SK-N-MC (cell line): ENCODE measurements at regions not wholly inside any gene's neighbourhood (a gene's known extent, or its start where the extent isn't known, plus 50 kb on each side); places are given as distances from the start of the nearest gene placed in this dataset.
A peak's percentile ranks its signal among the peaks of the same experiment; 100 is the strongest.

Source experiments
- DNase-seq: peaks from one replicate; pipeline ENCODE4 v3.0.0-alpha.2; 2011; ENCODE audit warnings: low read depth, low spot score
- H3K27ac ChIP-seq: fragments of 200-600 bp; sonication (generic); 2 replicates; pipeline ENCODE4 v1.5.1; 2016; ENCODE audit warnings: mixed run types
- H3K36me3 ChIP-seq: fragments of 200-600 bp; sonication (generic); 2 replicates; pipeline ENCODE4 v1.6.1; 2017; ENCODE audit warnings: antibody characterized with exemption, low read length, mixed read lengths; ENCODE audit not compliant: insufficient read depth
- H3K4me3 ChIP-seq: fragments of 200-600 bp; sonication (generic); 2 replicates; pipeline ENCODE4 v1.5.1; 2016
- H3K9ac ChIP-seq: fragments of 200-600 bp; sonication (generic); 2 replicates; pipeline ENCODE4 v1.8.0; 2017; ENCODE audit warnings: mixed run types, mixed read lengths; ENCODE audit not compliant: insufficient read length
- H3K9me3 ChIP-seq: fragments of 200-600 bp; sonication (generic); 2 replicates; pipeline ENCODE4 v1.6.1; 2017; ENCODE audit warnings: low read depth, mild to moderate bottlenecking, antibody characterized with exemption, low read length, moderate library complexity, mixed read lengths
- EZH2 ChIP-seq: fragments of 200-600 bp; sonication (generic); IDR thresholded peaks from one replicate; pipeline ENCODE4 v1.6.1; 2017; ENCODE audit warnings: antibody characterized with exemption
- FOXP2 ChIP-seq: optimal IDR thresholded peaks from 2 replicates; pipeline ENCODE3; 2011; ENCODE audit warnings: mild to moderate bottlenecking, moderate library complexity; ENCODE audit not compliant: insufficient read depth; ENCODE audit errors: extremely low read length, control extremely low read depth
- POLR2AphosphoS5 ChIP-seq: IDR thresholded peaks from 2 replicates; pipeline ENCODE4 v1.6.1; 2012; ENCODE audit warnings: mild to moderate bottlenecking, low read depth, low read length, borderline replicate concordance

DNA sequence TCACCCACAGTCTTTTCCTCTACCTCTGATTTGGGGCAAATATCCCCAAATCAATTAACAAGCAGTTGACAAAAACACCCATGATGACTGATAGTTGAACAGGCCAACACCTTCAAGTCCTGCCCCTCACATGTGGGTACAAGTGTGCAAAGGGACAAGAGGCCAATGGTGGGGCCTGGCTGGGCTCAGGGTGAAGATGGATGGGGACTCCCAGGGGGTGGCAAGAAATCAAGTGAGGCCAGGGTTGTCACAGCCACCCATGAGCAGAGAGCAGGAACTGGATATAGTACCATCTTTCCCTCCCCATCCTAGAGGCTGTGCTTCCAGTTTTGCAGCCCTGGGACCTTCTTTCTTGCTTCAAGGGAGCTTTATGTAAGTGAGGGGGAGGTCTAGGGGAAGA, 270.2 kb upstream of the TOPAZ1 start:
- Histone ChIP-seq H3K9ac (no peak overlapping the region), H3K27ac (peak overlapping the region; percentile 84; the same call in 1 of the 2 replicates), H3K36me3 (no peaks in the 10 kb centered on the region), H3K4me3 (no peak overlapping the region), H3K9me3 (no peaks in the 10 kb centered on the region)
- TF ChIP-seq POLR2AphosphoS5 (no peak), FOXP2 (no peak), EZH2 (no peak)
- DNase-seq, result no peak

DNA sequence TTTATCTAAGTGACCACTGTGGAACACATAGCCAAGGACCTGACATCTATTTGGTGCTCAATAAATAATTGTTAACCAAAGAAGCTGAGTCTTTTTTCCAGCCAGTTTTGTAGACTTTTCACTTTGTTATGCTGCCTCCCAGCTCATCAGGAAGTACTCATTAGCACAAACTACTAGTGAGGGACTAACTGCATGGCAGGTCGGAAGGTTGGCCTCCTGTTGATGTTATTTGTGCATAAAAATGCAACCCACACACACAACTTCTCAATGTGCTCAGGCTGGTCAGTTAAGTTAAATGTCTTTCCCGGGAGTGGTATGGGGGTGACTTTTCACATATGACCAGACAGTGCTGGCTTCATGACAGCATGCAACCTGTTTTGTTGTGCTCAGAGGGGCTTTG, 263.0 kb upstream of the TOPAZ1 start:
- Histone ChIP-seq H3K4me3 (no peak overlapping the region), H3K9ac (no peak overlapping the region), H3K9me3 (no peaks in the 10 kb centered on the region), H3K36me3 (no peaks in the 10 kb centered on the region), H3K27ac (no peak overlapping the region)
- no peak for DNase-seq
- TF ChIP-seq FOXP2 (no peak), POLR2AphosphoS5 (no peak), EZH2 (no peak)

DNA sequence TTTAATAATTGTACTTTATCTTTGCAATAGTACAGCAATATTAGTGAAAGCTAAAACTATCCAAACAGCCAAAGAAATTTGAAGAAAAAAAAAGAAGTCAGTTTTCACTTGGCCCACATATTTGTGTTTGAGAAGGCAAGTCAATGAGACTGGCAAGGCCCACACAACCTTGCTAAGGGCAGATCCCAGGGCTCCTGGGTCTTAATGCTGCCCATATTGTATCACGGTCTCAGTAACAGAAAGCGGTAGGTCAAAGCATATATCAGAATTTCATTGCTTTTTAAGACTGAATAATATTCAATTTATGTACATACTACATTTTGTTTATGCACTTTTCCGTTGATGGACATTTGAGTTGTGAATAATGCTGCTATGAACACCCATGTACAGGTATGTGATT, 262.0 kb upstream of the TOPAZ1 start:
- TF ChIP-seq EZH2 (no peak), POLR2AphosphoS5 (no peak), FOXP2 (no peak)
- DNase-seq, result no peak
- no peak overlapping the region for H3K27ac ChIP-seq

DNA sequence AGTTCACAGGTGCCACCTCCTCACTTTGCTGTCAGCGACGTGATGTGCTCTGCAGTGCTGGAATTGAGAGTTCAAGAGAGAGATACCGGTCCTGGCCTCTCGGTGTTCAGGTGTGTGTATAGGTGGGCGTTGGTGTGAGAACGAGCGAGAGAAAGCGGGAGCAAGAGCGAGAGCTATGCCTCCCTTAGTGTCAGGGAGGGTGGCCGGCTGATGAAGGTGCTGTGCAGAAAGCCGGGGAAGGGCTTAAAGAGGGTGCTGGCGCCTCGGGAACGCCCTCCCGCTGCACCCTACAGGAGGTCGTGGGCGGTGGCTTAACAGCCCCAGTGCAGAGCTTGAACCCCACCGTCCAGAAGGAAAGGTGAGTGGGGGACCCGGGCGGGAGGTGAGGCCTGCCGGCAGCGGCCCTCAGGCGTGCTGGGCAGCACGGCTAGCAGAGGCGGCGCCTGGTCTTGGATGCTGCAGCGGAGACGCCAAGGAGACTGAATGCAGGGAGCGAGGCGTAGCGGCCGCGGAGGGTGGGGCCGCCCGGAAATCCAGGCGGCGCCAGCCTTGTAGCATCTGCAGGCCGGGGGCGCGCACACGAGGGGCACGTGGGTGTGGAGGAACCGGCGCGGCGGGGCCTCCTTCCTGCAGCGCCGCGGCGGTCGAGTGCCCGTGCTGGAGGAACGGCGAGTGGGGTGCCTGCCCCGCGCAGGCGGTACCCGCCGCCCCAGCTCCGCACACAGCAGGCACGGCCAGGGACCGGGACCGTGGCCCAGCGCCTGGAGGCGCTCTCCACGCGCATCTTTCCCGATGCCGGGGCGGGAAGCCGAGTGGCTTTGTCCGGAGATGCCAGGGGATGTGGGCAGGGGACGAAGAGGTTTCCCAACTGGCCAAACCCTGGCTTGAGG, 246.8 kb upstream of the TOPAZ1 start:
- Histone ChIP-seq H3K9ac (peak overlapping the region; percentile 32), H3K9me3 (no peaks in the 10 kb centered on the region), H3K4me3 (peak overlapping the region; percentile 74), H3K27ac (no peak overlapping the region), H3K36me3 (no peaks in the 10 kb centered on the region)
- no peak for DNase-seq
- TF ChIP-seq FOXP2 (no peak), EZH2 (no peak), POLR2AphosphoS5 (no peak; the same call in 1 of the 2 replicates)

More for the DNA sequence above, 262.0 kb upstream of the TOPAZ1 start:
- no peaks in the 10 kb centered on the region for H3K36me3 ChIP-seq
- no peak overlapping the region for H3K9ac ChIP-seq
- no peaks in the 10 kb centered on the region for H3K9me3 ChIP-seq
- no peak overlapping the region for H3K4me3 ChIP-seq

DNA sequence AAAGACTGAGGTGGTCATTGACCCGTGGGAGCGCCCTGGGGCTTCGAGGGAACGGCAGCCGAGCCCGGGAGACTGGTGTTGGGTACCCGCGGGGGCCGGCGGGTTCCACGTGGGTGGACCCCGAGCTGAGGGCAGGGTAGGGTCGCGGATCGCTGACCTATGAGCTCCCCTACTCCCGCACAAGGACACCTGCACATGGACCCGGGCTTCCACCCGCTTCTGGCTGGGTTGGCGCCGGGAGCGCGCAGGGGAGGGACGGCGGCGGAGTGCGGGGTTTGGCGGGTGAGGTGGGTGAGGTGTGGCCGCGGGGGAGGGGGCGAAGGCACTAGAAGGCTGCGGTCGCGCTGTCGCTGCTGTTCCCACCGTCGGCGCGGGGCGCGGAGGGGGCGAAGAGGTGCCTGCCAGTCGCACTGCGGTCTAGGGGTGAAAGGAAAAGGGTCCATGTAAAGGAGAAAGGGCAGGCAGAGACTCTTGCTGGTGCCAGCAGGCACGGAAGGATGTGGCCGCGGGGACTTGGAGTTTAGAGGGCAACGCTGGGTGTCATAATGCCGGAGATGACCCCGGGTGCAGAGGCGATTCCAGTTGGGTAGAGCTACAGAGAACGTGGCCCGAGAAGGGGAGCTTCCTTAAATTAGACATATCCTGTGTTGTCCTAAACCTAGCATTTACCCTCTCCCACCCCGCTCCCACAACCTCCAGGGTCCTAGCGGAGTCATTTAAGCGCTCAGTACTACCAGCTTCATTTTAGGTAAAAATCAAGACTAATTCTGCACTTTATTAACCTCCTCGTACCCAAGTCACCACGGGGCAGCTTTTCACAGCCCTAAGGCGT, 245.9 kb upstream of the TOPAZ1 start:
- Histone ChIP-seq H3K9ac (peak overlapping the region; percentile 32), H3K9me3 (no peaks in the 10 kb centered on the region), H3K36me3 (no peaks in the 10 kb centered on the region), H3K27ac (no peak overlapping the region), H3K4me3 (peak overlapping the region; percentile 74)
- no peak for TF ChIP-seq FOXP2
- no peak for DNase-seq

DNA sequence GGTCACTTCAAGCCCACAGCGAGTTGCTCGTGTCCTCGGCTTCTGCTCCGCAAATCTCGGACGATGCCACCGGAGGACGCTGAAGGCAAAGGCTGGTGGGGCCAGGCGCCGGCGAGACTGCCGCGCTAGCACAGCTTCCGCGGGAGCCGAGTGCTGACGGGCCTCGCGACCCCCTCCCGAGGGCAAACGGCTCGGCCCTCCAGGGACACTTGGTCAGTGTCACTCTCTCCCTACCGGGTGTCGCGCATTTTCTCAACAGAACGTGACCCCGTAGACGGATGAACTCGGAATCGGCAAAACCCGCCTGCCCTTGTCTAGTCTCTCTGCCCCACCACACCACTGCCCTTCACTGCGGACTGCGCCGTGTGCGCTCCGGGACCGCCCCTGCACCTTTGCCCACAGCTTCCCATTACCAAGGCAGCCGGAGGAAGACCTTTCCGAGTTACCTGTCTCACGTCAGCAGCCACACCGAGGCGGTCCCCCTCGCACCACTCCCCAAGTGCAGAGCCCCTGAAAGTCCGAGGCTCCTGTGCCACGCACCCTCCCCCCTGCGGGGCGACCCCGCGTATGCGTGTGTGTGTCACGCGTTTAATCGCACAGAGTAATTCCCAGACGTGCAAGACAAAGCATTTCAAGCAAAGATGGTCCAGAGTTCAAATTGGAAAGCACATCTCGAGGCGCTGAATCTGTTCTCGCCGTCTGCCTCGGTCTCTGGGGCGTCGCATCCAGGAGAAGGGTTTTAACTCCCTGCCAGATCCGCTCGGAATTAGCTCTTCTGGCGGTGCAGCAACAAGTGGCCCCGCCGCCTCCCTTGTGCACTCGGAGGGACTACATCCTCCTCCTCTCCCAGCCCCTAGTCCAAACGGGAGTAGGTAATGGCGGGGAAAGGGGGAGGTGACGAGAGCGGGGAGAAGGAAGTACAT, 245.0 kb upstream of the TOPAZ1 start:
- no peak overlapping the region for H3K9ac ChIP-seq
- no peak for DNase-seq
- H3K9me3 ChIP-seq, result no peaks in the 10 kb centered on the region
- H3K27ac ChIP-seq, result no peak overlapping the region
- no peaks in the 10 kb centered on the region for H3K36me3 ChIP-seq
- TF ChIP-seq EZH2, result no peak
- TF ChIP-seq FOXP2, result no peak
- no peak for TF ChIP-seq POLR2AphosphoS5
- H3K4me3 ChIP-seq, result no peak overlapping the region

DNA sequence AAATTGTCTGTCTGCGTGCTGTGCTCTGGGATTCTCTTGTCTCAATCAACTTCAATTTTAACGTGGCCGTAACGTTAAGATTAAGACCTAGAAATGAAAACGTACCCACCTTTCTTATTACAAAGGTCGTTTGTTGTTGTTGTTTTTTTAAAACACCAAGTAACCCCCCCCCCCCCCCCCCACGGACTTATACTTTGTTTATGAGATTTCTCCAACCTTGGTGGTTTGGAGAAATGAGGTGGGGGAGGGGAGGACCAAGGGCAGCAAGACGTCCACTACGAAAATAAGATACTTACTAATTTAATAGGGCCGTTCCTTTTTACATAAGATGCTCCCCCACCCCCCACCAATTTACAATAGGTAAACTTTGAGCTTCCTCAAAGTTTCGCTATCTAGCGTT, 244.4 kb upstream of the TOPAZ1 start:
- no peak overlapping the region for H3K27ac ChIP-seq
- no peak overlapping the region for H3K4me3 ChIP-seq
- H3K9ac ChIP-seq, result no peak overlapping the region
- no peaks in the 10 kb centered on the region for H3K36me3 ChIP-seq
- no peak for DNase-seq
- H3K9me3 ChIP-seq, result no peaks in the 10 kb centered on the region
- TF ChIP-seq FOXP2 (no peak), POLR2AphosphoS5 (no peak), EZH2 (no peak)
